Effector CD8-positive, alpha-beta T cell (primary cell): ENCODE measurements at regions not wholly inside any gene's neighbourhood (a gene's known extent, or its start where the extent isn't known, plus 50 kb on each side); places are given as distances from the start of the nearest gene placed in this dataset.
"Not testable (repeated sequence)": the region's sequence is repeated elsewhere in the genome, so short reads cannot be mapped to it uniquely, and the experiment has no call there.

Experiments
- DNase-seq: peaks from one replicate; lab custom pipeline; 2025; lab: John Stamatoyannopoulos, UW

GRCh38 chr2:58508006-58508405 lies 266.9 kb upstream of the FANCL start:
- DNase-seq, result no peak

DNA sequence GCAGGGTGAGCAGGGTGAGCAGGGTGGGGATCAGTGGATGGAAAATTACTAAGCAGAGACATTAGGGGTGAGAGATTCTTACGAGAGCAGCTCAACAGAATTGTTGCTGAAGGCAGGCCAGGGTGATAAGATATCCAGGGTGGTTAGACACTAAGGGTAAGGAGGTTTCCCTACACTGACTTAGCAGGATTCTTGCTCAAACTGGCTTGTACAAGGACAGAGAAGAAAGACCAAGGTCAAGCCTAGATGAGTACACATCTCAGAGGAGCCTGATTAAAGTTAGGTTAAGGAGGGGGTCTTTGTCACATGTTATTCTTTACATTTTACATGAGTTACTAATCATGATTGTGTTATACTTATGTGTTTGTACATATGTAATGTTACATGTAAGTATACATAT lies 262.8 kb upstream of the FANCL start:
- no peak for DNase-seq

DNA sequence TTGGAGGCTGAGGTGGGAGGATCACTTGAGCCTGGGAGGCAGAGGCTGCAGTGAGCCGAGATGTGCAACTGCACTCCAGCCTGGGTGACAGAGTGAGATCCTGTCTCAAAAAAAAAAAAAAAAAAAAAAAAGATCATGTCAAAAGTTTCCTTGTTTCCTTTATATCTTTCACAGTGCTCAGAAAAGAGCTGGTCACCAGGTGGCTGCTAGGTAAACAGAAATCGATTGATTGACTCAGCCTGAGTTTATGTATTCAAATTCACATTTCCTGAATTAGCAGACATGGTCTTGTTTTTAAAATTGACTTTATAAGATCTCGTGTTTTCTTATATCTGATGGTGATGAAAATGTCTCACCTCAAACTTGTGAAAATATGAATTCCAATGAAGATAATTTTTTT lies 261.8 kb upstream of the FANCL start:
- DNase-seq, result no peak

- no peak for DNase-seq
Observed at GRCh38 chr2:58501371-58502160, 260.4 kb upstream of the FANCL start.

GRCh38 chr2:58497168-58497567 lies 256.0 kb upstream of the FANCL start:
- DNase-seq, result no peak

GRCh38 chr2:58495806-58496205 lies 254.7 kb upstream of the FANCL start:
- DNase-seq, result no peak

DNA sequence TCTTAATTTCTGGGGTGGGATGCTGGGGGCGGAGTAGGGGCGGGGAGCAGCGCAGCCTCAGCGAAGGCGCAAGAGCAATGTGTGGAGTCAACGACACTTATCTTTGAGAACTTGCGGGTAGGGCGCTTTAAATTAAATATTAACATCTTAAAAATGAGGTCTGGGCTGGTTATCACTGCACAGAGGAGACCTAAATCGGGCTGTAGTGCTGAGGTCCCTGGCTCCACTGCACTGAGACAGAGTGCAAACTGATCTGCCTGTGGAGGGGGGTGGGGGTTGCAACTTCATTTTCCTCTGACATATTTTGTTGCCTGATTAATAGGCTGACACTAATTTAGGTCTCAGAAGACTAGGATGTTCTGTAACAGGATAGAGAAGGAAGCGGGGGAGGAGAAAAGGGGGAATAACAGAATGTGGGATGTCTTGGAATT lies 253.0 kb upstream of the FANCL start:
- no peak for DNase-seq

DNA sequence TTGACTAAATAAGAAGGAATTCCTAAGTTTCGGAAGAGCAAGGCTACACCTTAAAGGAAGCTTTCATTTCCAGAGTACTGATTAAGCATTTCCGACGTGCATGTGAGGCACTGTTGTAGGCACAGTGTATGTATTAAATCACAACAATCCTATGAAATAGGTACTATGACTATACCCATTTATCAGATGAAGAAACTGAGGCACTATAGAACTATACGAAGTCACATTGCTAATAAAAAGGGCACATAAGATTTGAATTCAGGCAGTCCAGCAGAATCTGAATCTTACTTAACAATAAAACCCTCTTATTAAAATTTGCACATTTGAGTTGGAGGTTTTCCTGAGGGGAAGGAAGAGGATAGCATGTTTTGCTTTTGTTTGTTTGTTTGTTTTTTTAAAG lies 243.5 kb upstream of the FANCL start:
- DNase-seq, result no peak

DNA sequence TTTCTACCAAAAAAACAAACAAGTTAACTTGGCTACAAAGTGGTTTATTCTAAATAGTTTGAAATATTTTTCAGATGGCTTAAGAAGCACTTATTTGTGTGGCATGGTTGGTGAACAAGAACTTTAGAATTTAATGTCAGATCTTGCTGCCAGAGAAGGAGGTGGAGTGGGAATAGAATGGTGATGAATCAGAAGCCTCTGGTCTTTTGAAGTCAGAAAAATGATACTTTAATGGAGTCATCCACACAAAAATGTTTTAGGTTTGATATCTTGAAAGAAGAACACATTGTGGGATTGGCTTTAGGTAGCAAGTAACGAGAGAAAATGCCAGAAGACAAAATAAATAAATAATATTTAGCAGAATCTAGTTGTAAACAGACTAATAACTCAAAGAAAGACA lies 243.1 kb upstream of the FANCL start:
- no peak for DNase-seq

DNA sequence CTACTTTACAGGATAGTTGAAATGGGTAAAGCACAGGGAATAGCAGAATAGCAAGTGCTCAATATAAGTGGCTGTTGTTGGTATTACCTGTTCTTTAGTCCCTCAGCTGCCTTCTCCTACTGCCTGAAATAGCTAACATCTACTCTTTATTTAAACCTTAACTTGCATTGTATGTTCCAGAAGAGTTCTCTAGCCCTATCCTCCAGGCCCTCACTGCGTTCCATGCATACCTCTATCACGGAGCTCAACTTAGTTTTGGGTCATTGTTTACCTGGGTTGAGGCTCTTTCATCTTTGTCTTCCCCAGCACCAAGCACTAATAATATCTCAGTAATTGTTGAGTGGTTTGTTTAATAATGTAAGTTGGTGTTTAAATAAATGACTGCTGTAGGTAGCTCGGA lies 242.2 kb upstream of the FANCL start:
- no peak for DNase-seq

DNA sequence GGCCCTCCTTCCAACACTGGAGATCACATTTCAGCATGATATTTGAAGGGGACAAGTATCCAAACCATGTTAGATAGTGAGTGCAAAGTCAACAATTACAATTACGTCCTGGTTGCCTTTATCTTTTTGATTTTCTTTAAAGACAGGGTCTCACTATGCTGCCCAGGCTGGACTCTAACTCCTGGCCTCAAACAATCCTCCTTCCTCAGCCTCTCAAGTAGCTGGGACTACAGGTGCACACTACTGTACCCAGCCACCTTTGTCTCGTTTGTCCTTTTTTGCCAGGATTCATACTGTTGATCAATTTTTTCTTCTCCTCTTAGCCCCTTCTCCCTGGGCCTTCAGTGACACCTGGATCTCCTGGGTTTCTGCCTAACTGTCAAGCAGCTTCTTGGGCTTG lies 240.5 kb upstream of the FANCL start:
- no peak for DNase-seq

- no peak for DNase-seq
Observed at GRCh38 chr2:58480141-58480540, 239.0 kb upstream of the FANCL start.

GRCh38 chr2:58479535-58480140 lies 238.5 kb upstream of the FANCL start:
- DNase-seq, result no peak

- DNase-seq, result no peak
Observed at GRCh38 chr2:58476556-58476955, 235.4 kb upstream of the FANCL start.

DNA sequence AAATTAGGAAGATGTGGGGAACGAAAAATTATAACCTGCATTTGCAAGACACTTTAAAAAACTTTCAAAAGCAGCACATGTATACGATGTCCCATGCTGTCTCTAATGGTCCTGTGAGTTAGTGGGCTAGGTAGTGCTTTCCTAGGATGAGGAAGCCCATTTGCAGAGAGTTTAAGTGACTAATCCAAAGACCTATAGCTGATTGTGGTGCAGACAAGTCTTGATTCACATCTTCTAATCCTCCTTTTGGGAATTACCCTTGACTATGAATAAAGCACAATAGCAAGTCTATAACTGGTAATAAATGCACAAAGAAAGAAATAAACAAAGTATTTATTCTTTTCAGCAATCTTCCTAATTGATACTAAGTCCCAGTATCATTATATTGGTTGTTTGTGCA lies 234.6 kb upstream of the FANCL start:
- no peak for DNase-seq

GRCh38 chr2:58473165-58473564 lies 232.0 kb upstream of the FANCL start:
- no peak for DNase-seq

GRCh38 chr2:58466804-58467203 lies 225.7 kb upstream of the FANCL start:
- DNase-seq, result no peak

- DNase-seq, result not testable (repeated sequence)
Observed at GRCh38 chr2:58466021-58466420, 224.9 kb upstream of the FANCL start.

GRCh38 chr2:58460670-58461069 lies 219.5 kb upstream of the FANCL start:
- no peak for DNase-seq

GRCh38 chr2:58449286-58450010 lies 208.3 kb upstream of the FANCL start:
- no peak for DNase-seq

DNA sequence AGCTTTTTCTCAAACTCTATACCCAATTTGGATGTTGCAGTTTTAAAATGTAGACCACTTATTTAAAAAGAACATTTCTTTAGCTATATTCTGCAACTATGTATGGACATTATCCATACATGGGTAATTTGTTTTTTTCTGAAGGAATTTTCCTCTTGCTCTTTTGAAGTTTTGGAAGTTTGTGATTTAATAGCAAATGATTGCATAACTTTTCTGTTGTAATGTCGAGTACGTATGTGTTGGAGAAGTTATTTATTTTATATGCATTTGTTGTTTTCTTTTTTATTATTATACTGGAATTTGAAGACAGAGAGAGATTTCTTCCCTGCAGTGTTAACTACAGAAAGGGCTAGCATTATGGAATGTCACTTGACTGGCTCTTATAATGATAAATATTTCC lies 207.7 kb upstream of the FANCL start:
- DNase-seq, result no peak

DNA sequence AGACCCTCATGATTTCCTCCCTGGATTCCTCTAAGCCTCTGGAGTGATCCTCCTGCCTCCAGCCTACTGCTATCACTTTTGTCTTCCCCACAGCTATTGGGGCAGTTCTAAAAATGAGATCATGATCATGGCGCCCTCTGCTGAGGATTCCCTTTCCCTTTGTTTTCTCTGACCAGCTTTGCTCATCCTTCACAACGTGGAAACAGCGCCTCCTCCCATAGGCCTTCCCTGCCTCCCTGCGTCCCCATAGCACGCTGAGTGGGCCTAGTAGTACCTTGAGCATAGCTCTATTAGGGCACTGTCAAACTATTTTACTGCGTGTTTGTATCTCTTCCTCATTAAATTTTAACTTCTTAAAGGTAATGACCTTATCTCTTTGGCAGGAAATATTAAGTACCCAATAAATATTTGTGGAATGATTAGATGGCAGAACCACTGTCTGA lies 207.0 kb upstream of the FANCL start:
- no peak for DNase-seq

DNA sequence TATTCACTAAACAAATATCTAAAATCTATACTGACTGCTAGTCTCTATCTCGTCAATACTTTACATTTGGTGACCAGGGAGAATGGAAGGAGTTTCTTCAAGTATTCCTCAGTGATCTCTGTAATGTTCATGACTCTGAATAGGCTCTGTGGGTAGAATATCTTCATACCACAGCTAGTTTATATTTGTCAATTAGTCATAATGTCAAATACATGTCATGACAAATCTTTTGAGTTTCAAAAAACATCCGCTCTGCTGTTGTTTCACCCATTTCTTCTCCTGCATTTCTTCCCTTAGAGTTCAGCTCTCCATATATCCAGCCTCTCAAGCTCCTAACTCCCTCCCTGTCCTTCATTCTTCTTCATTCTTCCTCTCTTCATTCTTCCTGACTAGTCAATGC lies 206.5 kb upstream of the FANCL start:
- DNase-seq, result no peak
